B cell (primary cell): ENCODE measurements at regions not wholly inside any gene's neighbourhood (a gene's known extent, or its start where the extent isn't known, plus 50 kb on each side); places are given as distances from the start of the nearest gene placed in this dataset.

Experiments
- CTCF ChIP-seq: fragments of 200-600 bp; IDR thresholded peaks from one replicate; pipeline ENCODE4 v1.8.0; 2022; ENCODE audit warnings: antibody characterized with exemption, mild to moderate bottlenecking
- EZH2 ChIP-seq: IDR thresholded peaks from 2 replicates; pipeline ENCODE4 v1.6.1; 2012; ENCODE audit warnings: borderline replicate concordance, low read depth, mild to moderate bottlenecking, moderate library complexity, low read length; ENCODE audit not compliant: insufficient read depth, poor library complexity, severe bottlenecking

GRCh38 chr18:68431111-68431921 lies 283.6 kb downstream of the TMX3 start:
- TF ChIP-seq CTCF (no peak), EZH2 (no peak)
